NCI-H1930 (cell line): ENCODE measurements at regions not wholly inside any gene's neighbourhood (a gene's known extent, or its start where the extent isn't known, plus 50 kb on each side); places are given as distances from the start of the nearest gene placed in this dataset.

Experiments used
- DNase-seq, 2 experiments: peaks; one replicate each; lab custom pipeline; 2025; lab: John Stamatoyannopoulos, UW

DNA sequence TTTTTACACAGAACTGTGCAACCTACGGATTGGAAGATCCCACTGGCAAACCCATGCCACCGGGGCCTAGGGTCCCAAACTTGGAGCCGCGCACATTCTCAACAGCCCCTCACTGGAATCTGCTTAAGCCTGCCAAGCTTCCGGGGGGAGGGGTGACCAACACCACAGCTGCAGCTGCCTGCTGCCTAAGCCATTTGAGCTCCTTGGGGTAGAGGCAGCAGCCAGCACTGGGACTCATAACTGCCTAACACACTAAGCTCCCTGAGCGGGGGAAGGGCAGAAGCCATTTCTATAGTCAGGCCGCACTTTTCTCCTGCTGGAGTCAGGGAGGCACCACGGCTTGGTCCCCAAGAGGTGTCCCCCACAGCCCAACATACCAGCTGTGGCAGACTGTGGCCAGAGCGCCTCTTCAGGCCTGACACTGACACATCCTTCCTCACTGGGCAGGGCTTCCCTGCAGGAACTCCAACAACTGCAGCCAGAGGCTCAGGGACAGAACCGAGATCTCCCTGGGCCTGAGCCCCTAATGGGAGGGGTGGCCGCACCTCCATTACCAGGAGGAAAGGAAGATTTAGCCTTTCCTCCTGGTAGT lies 270.3 kb upstream of the ECI2 start:
- DNase-seq: no peak

DNA sequence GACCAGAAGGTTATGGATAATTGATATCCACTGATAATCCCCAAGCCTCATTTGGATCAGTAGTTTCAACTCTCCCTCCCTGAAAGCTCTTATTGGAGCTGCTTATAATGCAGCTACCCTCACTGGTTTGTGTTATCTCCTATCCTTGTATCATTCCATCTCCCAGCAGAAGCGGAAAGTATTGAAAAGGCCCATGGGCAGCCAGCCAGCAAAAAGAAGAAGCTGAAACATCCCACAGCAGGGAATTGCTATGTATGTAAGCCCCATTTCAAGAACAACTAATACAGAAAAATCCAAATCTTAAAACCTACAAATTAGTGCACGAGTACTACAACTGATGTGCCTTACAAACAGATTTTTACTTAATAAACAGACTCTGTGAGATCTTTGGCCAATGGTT lies 269.0 kb upstream of the ECI2 start:
- no peak for DNase-seq

DNA sequence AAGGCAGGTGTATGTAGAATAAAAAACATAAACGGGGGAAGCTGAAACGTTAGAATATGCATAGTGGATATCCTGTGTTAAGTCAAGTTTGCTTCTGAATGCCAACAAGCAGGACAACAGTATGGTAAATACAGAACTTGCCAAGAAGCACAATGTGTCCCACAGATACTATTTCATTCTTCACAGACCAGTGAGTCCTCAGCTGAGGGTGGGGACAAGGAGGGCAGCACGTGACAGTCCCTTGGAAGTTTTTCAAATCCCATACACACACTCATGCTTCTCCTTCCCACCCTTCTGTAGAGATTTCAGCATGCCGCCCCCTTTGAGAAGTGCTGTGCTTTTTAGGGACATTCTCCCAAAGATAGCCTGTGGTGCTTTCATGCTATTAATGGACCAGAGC lies 268.5 kb upstream of the ECI2 start:
- no peak for DNase-seq

DNA sequence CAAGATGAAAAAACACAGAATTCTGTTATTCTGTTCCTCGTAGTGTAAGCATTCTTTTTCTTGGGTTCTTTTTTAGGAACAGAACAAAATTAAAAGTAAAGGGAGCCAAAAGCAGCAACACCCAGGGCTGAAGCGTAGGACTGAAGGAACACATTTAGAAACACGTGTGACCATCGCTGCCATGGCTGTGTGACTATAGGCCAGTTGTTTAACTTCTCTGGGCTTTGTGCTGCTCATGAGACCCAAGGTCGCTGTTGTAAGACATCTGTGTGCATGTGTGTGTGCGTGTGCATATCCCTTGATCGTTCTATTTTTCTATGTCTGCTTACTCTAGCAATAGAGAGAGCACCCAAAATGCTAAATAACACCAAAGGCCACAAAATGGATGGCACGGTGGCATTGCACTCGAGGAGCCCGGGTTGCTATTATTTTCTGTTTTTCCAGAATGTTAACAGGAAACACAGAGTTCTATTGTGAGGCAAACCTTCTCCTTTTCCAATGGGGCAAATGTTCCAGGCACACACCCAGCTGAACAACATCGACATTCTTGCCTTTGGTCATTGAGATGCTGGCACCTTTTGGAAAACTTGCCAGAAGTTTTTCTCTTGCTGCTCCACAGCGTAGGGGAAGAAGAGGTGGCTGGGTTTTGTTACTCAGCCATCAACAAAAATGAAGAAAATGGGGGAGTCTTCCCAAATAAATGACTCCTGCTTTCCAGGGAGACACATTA lies 267.8 kb upstream of the ECI2 start:
- DNase-seq: no peak

DNA sequence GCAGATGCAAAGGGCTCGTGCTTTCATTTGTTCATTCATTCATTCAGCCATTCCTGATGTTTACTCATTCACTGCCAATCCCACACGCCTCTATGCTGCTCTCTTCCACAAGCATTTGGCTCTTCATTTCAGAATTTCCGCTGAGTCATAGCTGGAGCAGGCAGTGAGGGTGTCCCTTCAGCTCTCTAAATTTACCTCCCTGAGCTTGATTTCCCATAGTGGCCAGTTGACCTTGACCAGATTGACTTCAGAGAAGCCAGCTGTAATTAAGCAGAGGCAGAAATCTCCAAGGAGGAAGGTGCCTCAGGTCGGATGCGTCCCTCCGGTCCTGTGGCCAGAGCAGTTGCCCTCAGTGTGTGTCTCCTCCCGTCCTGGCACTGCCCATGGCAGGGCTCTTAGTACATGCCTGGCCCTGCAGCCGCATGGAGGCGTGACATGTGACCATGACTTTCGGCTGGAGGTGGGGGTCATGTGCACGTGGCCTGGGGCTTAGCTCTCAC lies 267.2 kb upstream of the ECI2 start:
- DNase-seq: no peak

DNA sequence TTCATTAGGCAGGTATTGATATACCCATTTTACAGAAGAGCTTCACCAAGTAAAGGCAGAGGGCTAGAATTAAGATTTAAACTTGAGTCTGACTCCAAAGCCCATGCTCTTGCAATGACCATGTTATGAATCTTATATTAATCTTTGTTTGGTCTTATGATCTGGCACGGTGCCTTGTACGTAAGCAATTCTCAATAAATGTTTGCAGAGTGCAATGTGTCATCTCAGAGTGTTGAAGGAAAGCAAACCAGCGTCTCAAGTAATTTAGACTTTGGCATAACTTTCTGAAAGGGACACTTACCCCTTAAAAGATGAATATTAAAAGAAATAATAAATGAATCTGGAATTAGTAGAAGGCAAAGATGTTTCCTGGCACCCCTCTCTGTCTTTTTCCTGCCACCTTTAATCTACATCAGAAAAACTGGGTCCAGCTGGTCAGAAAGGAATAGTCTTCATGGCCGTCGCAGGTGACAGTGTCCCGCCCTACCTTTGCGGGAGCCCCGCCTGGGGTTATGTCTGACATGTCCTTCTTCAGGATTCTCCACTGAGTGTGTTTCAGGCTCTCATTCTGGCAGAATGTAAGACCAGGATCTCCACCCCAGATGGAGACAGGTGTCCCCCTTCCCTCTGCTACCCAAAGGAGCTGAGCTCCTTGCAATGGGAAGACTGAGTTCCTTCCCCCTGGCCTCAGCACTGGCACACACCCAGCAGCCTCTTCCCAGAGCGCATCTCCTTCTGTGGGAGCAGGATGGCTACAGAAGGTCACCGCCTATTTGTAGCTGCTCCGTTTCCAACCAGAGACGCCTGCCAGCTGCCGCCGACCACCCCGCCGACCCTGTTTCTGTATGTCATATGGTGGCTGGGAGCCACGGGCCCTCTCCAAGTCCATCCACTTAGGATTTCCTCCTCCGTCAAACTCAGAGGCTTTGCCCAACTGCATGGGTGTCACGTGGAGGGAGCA lies 266.3 kb upstream of the ECI2 start:
- no peak for DNase-seq

DNA sequence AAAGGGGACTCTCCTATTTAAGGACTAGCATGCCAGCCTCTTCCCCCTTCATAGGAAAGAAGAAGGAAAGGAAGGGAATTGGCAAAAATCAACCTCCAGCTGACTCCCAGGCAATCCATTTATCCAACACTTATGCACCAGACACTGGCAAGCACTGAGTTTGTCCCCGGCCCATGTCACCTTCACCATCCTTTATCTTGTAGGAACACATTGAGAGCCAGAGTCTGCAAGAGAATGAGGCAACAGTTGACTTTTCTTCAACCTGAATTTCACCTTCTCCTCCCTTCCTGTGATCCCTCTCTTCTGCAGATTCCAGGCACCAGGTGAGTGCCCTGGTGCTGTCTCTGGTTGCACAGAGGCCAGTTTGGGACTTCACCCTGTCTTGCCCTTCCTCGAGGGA lies 264.3 kb upstream of the ECI2 start:
- no peak for DNase-seq

DNA sequence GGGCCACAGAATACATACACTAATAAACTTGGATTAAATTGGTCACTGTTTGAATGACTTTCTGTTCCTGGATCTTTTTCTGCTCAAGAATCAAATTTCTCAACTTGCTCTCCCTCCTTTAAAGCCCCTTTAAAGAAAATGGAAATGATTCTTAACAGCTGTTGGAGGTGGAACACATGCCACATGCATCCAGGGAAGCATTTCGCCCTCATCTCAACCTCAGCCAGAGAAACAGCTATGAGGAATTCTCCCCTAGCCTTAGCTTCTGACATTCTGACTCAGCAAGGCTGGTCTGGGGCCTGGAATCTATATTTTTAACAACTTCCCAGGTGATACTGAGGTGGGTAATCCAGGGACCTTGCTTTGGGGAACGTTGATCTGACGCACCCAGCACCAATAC lies 263.4 kb upstream of the ECI2 start:
- no peak for DNase-seq

DNA sequence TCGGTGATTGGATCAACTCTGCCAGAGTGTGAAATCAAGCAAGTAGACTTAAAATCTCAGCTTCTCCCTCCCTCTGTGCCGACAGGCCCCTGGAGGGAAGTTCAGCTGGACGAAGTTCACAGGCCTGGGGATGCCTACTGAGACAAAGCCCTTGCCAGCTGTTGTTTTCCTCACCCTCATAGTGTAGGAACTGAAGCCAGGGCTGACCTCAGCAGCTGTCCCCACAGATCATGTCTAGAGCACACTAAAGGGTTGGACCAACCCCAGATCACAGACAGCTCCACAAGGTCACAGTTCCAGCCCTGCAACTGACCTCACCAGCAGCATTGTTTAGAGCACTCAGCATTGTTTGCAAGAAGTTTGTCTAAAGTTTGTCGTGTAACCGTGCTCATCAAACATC lies 261.9 kb upstream of the ECI2 start:
- DNase-seq: no peak

DNA sequence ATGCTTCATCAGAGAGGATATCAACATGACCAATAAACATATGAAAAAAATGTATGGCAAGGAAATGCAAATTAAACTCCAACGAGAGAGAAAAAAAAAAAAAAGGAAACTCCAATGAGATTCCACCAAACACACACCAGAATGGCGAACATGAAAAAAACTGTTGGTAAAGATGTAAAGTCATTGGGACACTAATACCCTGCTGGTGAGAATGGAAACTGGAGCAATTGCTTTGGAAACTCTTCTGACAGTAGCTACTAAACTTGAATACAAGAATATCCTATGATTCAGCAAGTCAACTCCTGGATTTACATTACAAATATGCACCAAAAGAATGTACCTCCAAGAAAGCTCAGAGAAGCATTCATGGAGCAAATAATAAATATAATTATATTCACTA lies 260.7 kb upstream of the ECI2 start:
- DNase-seq: no peak

DNA sequence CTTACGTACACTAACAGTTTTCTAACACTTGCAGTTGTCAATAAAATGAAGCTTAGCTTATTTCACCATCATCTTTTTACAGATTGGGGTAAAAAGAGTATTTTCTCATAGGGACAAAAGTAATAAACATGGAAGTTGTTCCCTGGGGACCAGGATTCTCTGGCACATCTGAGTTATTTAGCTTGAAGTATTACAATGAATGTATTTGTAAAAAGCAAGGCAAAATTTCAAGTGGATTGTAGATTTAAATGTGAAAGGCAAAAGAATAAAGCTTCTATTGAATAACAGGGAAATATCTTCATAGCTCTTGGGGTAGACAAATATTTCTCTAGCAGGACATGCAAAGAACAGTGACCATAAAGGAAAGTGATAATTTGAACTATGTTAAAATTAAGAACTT lies 260.0 kb upstream of the ECI2 start:
- DNase-seq: no peak

DNA sequence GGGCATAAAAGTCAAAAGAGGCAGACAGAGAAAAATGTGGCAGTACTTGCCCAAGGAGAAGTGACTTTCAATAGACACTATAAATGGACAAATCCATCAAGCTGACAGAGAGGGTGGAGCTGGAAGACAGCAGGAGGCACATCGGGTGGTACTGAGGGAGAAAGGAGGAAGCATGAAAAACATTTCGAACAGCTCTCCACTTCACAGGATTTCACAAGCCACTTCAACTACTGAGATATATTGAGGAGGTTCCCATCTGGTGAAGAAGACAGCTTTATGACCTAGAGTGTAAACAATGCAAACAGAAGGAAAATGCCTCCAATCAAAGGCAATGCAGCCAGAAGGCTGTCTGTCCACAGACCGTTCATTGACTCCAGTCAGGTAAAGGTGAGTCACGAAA lies 259.4 kb upstream of the ECI2 start:
- no peak for DNase-seq

DNA sequence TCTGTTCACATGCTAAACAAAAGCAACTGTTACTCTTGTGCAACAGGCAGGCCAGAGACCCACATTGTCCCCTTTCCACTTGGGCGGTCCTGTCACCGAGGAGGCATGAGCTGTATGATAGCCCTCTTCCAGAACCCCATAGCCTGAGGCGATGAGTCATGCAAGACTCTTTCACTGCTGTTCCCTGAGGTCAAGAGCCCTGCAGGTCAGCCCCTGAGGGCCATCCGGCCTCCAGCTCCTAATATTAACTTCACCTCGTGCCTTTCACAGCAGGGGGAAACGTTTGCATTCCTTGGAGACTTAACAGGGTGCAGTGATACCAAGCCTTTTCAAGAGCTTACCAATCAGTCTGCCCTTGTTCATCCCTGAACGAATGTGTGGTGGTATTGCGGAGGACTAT lies 253.3 kb upstream of the ECI2 start:
- DNase-seq: no peak

DNA sequence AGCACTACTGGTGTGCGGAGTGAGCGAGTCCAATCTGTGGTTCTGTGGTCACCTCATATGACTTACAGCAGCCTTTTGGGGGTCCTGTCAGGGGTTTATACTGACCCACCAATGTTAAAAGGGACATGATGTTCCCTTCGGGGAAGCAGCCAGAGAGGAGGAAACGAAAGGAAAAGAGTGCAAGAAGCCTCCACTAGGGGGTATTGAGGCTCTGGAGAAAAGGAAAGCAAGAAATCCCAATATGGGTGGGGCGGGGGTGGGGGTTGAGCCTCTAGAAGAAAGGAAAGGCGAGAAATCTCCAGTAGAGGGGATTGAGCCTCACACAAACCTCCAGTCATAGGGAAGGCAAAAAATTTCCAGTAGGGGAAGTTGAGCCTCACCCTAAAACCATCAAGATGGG lies 249.3 kb upstream of the ECI2 start:
- DNase-seq: no peak

DNA sequence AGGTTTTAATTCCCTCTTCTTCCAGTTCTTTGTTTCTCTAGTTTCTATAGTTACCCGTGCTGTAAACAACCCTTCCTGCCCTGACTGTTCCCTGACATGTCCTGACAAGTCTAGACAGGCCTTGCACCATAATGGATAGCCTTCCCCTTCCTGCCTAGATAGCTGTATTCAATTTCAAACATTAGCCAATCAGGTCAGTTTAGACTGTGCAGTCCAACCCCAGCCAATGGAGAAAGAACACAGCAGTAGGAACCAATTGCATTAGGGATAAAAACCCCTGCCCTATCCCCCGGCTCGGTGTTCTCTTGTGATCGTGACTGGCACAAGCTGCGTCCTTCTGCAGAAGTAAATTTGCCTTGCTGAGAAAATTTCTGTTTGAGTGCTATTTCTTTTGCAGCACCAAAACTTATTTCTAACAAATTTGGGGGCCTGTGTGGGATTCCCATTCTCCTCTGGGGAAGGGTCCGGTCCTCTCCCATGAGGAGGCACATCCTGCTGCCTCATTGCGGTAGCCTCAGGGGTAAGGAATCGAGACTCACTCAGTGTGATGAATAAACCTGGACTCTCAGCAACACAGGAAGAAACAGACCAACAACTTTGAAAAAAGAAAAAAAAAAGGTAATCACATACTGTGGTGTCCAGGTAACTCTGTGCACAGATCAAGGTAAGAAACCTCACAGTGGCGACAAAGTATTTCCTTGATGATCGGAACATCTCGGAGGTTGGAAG lies 248.7 kb upstream of the ECI2 start:
- no peak for DNase-seq

DNA sequence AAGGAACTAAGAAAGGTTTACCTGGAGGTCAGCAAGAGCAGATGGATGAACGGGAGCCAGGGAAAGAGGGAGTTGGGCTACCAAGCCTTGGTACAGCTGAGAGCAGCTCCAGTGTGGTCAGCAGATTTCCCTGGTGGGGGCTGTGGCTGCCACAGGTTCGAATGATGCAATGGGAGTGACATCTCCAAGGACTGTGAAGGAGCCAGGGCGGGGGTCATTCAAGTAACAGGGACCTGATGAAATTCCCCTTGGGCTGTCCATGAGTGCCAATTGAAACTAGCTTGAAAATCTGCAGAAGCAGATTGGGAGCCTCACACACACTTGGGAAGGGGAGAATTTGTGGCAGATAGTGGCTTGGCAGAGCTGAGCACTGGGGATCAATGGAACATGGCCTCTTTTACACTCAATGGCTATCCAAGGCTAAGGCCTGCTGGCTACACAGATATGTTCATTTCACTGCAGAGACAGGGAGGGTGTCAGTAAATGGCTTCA lies 247.0 kb upstream of the ECI2 start:
- no peak for DNase-seq

DNA sequence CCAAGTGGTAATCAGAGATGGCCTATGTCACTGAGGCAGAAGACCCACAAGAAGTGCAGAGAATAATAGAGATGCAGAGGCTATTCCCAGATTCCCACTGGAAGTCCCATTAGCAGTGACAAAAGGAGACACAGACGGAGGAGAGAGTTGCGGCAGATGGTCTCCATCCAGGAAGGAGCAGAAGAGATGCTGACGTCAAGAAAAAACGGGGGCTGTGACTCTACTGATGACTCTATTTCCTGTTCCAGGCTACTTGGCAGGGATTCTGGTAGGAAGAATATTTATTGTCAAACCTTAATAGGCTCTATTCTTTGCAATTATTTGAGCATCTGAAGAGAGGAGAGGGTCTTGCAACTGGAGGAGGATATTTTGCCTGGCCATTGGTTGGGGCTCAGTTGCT lies 246.0 kb upstream of the ECI2 start:
- no peak for DNase-seq

DNA sequence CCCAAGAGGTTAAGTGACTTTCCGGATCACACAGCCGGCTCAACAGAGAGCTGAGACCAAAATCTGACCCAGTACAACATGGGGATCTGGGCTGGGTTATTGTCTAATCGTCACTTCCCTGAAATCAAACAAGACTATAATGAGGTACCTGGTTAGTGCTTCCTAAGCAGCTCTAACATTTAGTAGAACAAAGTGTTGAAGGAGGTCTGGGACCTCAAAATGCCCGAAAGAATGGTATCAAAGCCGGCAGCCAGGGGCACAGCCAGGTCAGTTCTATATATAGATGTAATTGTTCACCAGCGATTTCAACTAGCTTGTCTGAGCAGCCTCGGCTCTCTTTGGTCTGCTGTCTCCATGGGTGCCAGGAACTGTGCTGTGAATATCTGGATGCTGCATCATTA lies 245.5 kb upstream of the ECI2 start:
- DNase-seq: no peak

DNA sequence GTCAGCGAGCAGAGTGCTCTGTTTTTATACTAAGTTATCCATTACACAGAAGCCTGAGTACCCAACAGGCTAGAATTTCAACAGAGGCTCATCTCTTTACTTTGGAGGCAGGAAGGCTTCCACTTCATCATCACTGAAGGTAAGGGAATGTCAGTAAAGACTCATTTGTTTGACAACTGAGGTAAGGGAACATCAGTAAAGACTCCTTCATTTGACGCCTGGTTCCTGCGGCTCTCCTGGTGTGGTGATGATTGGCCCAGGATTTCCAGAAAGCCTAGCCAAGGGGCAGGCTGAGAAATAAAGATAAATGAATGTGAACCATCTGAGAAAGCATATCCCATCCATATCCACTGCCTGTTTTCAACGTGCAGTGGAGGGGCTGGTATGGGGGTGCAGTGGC lies 244.6 kb upstream of the ECI2 start:
- no peak for DNase-seq

DNA sequence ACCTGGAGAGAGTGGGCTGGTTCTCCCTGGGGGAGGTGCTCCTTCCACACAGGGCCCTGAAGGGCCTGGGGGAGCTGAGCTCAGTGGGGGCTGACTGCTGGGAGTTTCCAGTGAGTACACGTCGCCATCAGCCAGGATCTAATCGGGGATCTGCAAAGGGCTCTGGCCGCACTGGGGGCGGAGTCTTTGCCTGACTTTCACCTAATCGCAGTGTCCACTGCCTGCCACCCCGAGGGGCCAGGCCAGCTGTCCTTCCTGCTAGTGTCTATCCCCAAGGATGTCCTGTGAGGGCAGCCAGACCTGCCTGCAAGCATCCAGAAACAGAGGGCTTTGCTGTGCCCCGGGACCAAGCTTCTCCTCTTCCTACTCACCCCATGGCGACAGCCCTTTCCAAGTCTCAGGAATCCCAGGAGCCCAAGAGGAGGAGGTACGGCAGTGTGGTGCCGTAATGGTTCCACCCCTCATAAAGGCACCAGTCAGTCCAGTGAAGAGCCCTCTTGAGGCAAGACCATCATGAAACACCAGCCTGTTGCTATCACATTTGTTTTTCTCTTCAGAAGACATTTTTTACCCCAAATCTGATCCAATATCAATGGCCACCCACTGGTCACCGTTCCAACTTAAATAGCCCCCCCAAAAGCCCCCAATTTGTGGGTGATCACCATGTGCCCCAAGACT lies 243.1 kb upstream of the ECI2 start:
- no peak for DNase-seq

DNA sequence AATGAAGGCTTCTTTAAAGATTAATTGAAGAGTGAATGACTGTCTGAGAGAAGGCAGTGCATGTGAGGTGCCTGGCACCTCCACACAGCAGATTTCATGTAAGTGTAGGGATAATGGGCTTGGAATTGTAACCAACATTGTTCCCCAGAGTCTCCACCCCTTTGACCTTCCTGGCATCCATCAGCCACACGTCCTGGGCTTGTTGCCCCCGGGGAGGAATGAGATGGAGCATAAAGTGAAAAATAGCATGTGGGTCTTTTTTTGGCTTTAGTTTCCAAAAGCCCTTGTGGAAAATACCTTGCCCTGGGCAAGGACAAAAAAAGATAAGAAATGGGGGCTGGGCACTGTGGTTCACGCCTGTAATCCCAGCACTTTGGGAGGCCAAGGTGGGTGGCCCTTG lies 242.2 kb upstream of the ECI2 start:
- DNase-seq: no peak
